Tibial artery (tissue), 4 donors: ENCODE measurements at regions not wholly inside any gene's neighbourhood (a gene's known extent, or its start where the extent isn't known, plus 50 kb on each side); places are given as distances from the start of the nearest gene placed in this dataset.

Experiments used
- DNase-seq, 2 donors: peaks; one replicate each; pipeline ENCODE4 v3.0.0-alpha.2; 2019
- H3K27ac ChIP-seq, 2 donors: fragments of 200-600 bp; sonication (generic) in 1 of 2; 1 replicate in 1 of 2; 2 replicates in 1 of 2; pipeline ENCODE4 v1.5.1; 2018 to 2019; ENCODE audit warnings: mild to moderate bottlenecking in 1 of 2
- H3K27me3 ChIP-seq, 2 donors: fragments of 200-600 bp; sonication (generic) in 1 of 2; one replicate each; pipeline versions ENCODE4 v1.5.1 to v1.6.0; 2016 to 2019
- H3K36me3 ChIP-seq, 3 donors: fragments of 200-600 bp; sonication (generic) in 2 of 3; one replicate each; pipeline ENCODE4 v1.5.1; 2016 to 2019; ENCODE audit warnings: mild to moderate bottlenecking in 2 of 3
- H3K4me1 ChIP-seq, 4 donors: fragments of 200-600 bp; sonication (generic) in 2 of 4; 1 replicate in 3 of 4; 2 replicates in 1 of 4; pipeline ENCODE4 v1.5.1; 2016 to 2019
- H3K4me3 ChIP-seq, 2 donors: fragments of 200-600 bp; sonication (generic) in 1 of 2; 1 replicate in 1 of 2; 2 replicates in 1 of 2; pipeline ENCODE4 v1.5.1; 2018 to 2019; ENCODE audit warnings: mild to moderate bottlenecking in 2 of 2
- H3K9me3 ChIP-seq, 3 donors: fragments of 200-600 bp; sonication (generic) in 1 of 3; one replicate each; pipeline ENCODE4 v1.5.1; 2016 to 2019
- intact Hi-C: fragments of 100-400 bp; cut with DNase I; formaldehyde crosslinking; loops from one replicate; pipeline ENCODE4 v1.15.0; 2023; ENCODE audit warnings: low total_unique reads
- TF ChIP-seq, protein P1 (sequence below), 2 experiments: fragments of 200-600 bp in 1 of 2; fragments of 450-650 bp in 1 of 2; IDR thresholded peaks; one replicate each; pipeline ENCODE4 v1.5.1; 2017 to 2019; ENCODE audit warnings: antibody characterized with exemption in 2 of 2, mild to moderate bottlenecking in 1 of 2, moderate library complexity in 1 of 2

- intact Hi-C loops = loop anchor here (5.0 to 10.0 kb wide), 2 partner anchors 105 to 183 kb away; partner anchors contain the start of gene RUNX3
- Histone ChIP-seq H3K4me3 (no peak overlapping the region), H3K27me3 (peaks cover 0 to 42% of the 10 kb centered on the region in 2 donors), H3K27ac (no peak overlapping the region), H3K4me1 (no peaks in the 10 kb centered on the region), H3K36me3 (no peaks in the 10 kb centered on the region), H3K9me3 (no peaks in the 10 kb centered on the region)
- DNase-seq = no peak
- TF ChIP-seq, protein P1, sequence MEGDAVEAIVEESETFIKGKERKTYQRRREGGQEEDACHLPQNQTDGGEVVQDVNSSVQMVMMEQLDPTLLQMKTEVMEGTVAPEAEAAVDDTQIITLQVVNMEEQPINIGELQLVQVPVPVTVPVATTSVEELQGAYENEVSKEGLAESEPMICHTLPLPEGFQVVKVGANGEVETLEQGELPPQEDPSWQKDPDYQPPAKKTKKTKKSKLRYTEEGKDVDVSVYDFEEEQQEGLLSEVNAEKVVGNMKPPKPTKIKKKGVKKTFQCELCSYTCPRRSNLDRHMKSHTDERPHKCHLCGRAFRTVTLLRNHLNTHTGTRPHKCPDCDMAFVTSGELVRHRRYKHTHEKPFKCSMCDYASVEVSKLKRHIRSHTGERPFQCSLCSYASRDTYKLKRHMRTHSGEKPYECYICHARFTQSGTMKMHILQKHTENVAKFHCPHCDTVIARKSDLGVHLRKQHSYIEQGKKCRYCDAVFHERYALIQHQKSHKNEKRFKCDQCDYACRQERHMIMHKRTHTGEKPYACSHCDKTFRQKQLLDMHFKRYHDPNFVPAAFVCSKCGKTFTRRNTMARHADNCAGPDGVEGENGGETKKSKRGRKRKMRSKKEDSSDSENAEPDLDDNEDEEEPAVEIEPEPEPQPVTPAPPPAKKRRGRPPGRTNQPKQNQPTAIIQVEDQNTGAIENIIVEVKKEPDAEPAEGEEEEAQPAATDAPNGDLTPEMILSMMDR (IDR thresholded peaks at IDR 0.05) = peak in 1 of 2 experiments; percentile 19
Observed at GRCh38 chr1:25037174-25038074, 107.3 kb upstream of the RUNX3 start.

- H3K27me3 ChIP-seq = peaks cover 0 to 36% of the 10 kb centered on the region in 2 donors
- no peak overlapping the region for H3K4me3 ChIP-seq
- intact Hi-C loops = loop anchor here (5.0 to 10.0 kb wide), 2 partner anchors 104 to 181 kb away; partner anchors contain the start of gene RUNX3
- H3K4me1 ChIP-seq = no peaks in the 10 kb centered on the region
- TF ChIP-seq, protein P1 (IDR thresholded peaks at IDR 0.05) = no peak
- no peaks in the 10 kb centered on the region for H3K9me3 ChIP-seq
- no peaks in the 10 kb centered on the region for H3K36me3 ChIP-seq
- H3K27ac ChIP-seq = no peak overlapping the region
- DNase-seq = no peak
Observed at GRCh38 chr1:25036117-25036546, 106.1 kb upstream of the RUNX3 start.

- intact Hi-C loops = loop anchor here (5.0 to 10.0 kb wide), 2 partner anchors 103 to 181 kb away; partner anchors contain the start of gene RUNX3
- H3K27me3 ChIP-seq = peaks cover 0 to 34% of the 10 kb centered on the region in 2 donors
- no peaks in the 10 kb centered on the region for H3K36me3 ChIP-seq
- no peak for DNase-seq
- H3K4me1 ChIP-seq = no peaks in the 10 kb centered on the region
- no peak overlapping the region for H3K27ac ChIP-seq
- TF ChIP-seq, protein P1 (IDR thresholded peaks at IDR 0.05) = no peak
- no peaks in the 10 kb centered on the region for H3K9me3 ChIP-seq
- H3K4me3 ChIP-seq = no peak overlapping the region
Observed at GRCh38 chr1:25035523-25036116, 105.5 kb upstream of the RUNX3 start.

DNA sequence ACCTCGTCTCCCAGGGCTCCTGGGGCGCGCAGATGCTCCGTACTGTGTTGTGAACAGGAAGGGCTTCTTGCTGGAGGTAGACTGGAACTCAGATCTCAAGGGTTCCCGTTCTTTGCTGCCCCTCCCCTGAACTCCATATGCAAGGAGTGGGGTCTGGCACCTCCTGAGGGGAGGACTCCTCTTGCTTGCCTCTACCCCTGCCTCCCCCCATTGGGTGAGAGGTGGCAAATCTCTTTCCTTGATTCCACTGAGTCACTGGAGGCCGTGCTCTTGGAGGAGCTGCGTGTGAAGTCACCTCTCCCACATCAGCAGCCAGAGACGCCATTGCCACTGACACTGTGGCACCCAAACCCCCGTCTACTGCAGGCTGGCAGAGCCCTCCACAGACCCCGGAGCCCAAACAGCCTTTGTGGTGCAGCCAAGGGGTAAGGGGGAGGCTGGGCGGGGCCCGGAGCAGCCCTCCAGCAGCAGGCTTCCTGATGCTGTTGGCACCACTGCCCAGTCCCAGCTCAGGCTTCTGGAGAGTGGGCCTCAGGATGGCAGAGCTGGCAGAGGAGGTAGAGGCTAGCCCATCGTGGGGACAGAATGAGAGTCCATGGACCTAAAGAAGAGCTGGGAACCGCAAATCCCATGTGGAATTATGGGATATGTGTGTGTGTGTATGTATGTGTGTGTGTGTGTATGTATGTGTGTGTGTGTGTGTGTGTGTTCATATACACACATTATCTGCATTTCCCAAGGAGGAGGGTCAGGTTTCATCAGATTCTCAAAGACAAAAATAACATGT, 104.9 kb upstream of the RUNX3 start:
- intact Hi-C loops = loop anchor here (5.0 to 10.0 kb wide), 2 partner anchors 103 to 180 kb away; partner anchors contain the start of gene RUNX3
- no peak overlapping the region for H3K27ac ChIP-seq
- TF ChIP-seq, protein P1 (IDR thresholded peaks at IDR 0.05) = no peak
- no peaks in the 10 kb centered on the region for H3K36me3 ChIP-seq
- DNase-seq = no peak
- peaks cover 0 to 30% of the 10 kb centered on the region in 2 donors for H3K27me3 ChIP-seq
- H3K9me3 ChIP-seq = no peaks in the 10 kb centered on the region
- H3K4me1 ChIP-seq = no peaks in the 10 kb centered on the region
- no peak overlapping the region for H3K4me3 ChIP-seq
